ENCODE measurements at regions not wholly inside any gene's neighbourhood (a gene's known extent, or its start where the extent isn't known, plus 50 kb on each side); places are given as distances from the start of the nearest gene placed in this dataset.

DNA sequence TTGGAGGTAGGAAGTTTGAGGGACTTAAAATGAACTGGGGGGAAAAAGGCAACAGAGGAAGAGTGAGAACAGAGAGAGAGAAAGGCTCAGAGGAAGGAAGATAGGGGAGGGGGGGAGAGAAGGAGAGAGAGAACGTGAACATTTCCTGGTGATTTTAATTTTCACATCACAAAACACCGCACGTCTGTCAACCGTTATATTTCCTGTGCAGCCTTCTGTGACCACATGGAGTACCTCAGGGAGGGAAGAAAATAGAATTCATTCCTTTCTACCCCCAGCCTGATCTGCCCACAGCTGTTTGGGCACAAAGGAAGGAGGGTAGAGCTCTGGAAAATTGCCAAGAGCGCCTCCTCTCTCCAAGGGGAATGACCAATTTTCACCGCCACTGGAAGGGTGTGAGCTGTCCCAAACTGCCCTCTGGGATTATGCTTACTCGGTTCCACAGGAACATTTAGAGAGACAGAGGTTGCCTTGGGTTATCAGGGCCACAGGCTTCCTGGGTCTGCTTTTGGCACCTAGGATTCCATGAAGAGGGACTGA is 135.7 kb upstream of the MAMLD1 start:
- TF ChIP-seq, protein P1, sequence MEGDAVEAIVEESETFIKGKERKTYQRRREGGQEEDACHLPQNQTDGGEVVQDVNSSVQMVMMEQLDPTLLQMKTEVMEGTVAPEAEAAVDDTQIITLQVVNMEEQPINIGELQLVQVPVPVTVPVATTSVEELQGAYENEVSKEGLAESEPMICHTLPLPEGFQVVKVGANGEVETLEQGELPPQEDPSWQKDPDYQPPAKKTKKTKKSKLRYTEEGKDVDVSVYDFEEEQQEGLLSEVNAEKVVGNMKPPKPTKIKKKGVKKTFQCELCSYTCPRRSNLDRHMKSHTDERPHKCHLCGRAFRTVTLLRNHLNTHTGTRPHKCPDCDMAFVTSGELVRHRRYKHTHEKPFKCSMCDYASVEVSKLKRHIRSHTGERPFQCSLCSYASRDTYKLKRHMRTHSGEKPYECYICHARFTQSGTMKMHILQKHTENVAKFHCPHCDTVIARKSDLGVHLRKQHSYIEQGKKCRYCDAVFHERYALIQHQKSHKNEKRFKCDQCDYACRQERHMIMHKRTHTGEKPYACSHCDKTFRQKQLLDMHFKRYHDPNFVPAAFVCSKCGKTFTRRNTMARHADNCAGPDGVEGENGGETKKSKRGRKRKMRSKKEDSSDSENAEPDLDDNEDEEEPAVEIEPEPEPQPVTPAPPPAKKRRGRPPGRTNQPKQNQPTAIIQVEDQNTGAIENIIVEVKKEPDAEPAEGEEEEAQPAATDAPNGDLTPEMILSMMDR (conservative IDR thresholded peaks at IDR 0.05; ENCODE audit: low read depth, low read length): no peak
- TF ChIP-seq EZH2phosphoT487 (IDR thresholded peaks at IDR 0.05; ENCODE audit: borderline replicate concordance, low read length) (no peak), EZH2 (IDR thresholded peaks at IDR 0.05; ENCODE audit: low read length, unreplicated experiment) (no peak)

Measured in PC-3 (cell line).